ENCODE measurements at regions not wholly inside any gene's neighbourhood (a gene's known extent, or its start where the extent isn't known, plus 50 kb on each side); places are given as distances from the start of the nearest gene placed in this dataset.
"Not testable (repeated sequence)": the region's sequence is repeated elsewhere in the genome, so short reads cannot be mapped to it uniquely, and the experiment has no call there.

GRCh38 chr10:9402507-9403195 is 1348.2 kb downstream of the GATA3 start:
- intact Hi-C loops (cut with DNase I); DNase-seq; ATAC-seq (ENCODE audit: poor library complexity): not testable (repeated sequence)

- intact Hi-C loops (cut with DNase I); DNase-seq; ATAC-seq (ENCODE audit: poor library complexity): not testable (repeated sequence)
Measured at GRCh38 chr10:9407201-9407600, 1352.7 kb downstream of the GATA3 start.

- intact Hi-C loops (cut with DNase I), result no loop called here
- ATAC-seq (ENCODE audit: poor library complexity) (no peak), DNase-seq (no peak)
Measured at GRCh38 chr10:9416331-9416730, 1361.8 kb downstream of the GATA3 start.

GRCh38 chr10:9419757-9420156 is 1365.3 kb downstream of the GATA3 start:
- no peak for DNase-seq
- intact Hi-C loops (cut with DNase I), result no loop called here
- no peak for ATAC-seq (ENCODE audit: poor library complexity)

GRCh38 chr10:9427209-9427608 is 1372.7 kb downstream of the GATA3 start:
- ATAC-seq (ENCODE audit: poor library complexity), result no peak
- DNase-seq, result no peak
- intact Hi-C loops (cut with DNase I), result no loop called here

GRCh38 chr10:9437131-9437530 is 1382.6 kb downstream of the GATA3 start:
- ATAC-seq (ENCODE audit: poor library complexity) (no peak), DNase-seq (no peak)
- intact Hi-C loops (cut with DNase I), result no loop called here

GRCh38 chr10:9443758-9444157 is 1389.3 kb downstream of the GATA3 start:
- DNase-seq (no peak), ATAC-seq (ENCODE audit: poor library complexity) (no peak)
- intact Hi-C loops (cut with DNase I), result no loop called here

GRCh38 chr10:9449530-9449929 is 1395.0 kb downstream of the GATA3 start:
- intact Hi-C loops (cut with DNase I), result no loop called here
- DNase-seq, result no peak
- no peak for ATAC-seq (ENCODE audit: poor library complexity)

GRCh38 chr10:9450801-9451200 is 1396.3 kb downstream of the GATA3 start:
- ATAC-seq (ENCODE audit: poor library complexity), result no peak
- no peak for DNase-seq
- intact Hi-C loops (cut with DNase I), result no loop called here

- intact Hi-C loops (cut with DNase I), result no loop called here
- ATAC-seq (ENCODE audit: poor library complexity), result no peak
- DNase-seq, result no peak
Measured at GRCh38 chr10:9451211-9451773, 1396.8 kb downstream of the GATA3 start.

- no peak for ATAC-seq (ENCODE audit: poor library complexity)
- DNase-seq, result no peak
- intact Hi-C loops (cut with DNase I), result no loop called here
Measured at GRCh38 chr10:9452056-9452455, 1397.6 kb downstream of the GATA3 start.

GRCh38 chr10:9453871-9454270 is 1399.4 kb downstream of the GATA3 start:
- intact Hi-C loops (cut with DNase I); DNase-seq; ATAC-seq (ENCODE audit: poor library complexity): not testable (repeated sequence)

- intact Hi-C loops (cut with DNase I), result no loop called here
- ATAC-seq (ENCODE audit: poor library complexity) (no peak), DNase-seq (no peak)
Measured at GRCh38 chr10:9469663-9470205, 1415.2 kb downstream of the GATA3 start.

GRCh38 chr10:9470581-9470980 is 1416.1 kb downstream of the GATA3 start:
- intact Hi-C loops (cut with DNase I), result no loop called here
- ATAC-seq (ENCODE audit: poor library complexity), result no peak
- no peak for DNase-seq

GRCh38 chr10:9501944-9502343 is 1447.5 kb downstream of the GATA3 start:
- ATAC-seq (ENCODE audit: poor library complexity) (no peak), DNase-seq (no peak)
- intact Hi-C loops (cut with DNase I), result no loop called here

GRCh38 chr10:9504227-9504626 is 1449.7 kb downstream of the GATA3 start:
- ATAC-seq (ENCODE audit: poor library complexity), result no peak
- intact Hi-C loops (cut with DNase I), result no loop called here
- no peak for DNase-seq

- ATAC-seq (ENCODE audit: poor library complexity) (no peak), DNase-seq (no peak)
- intact Hi-C loops (cut with DNase I), result no loop called here
Measured at GRCh38 chr10:9505546-9505945, 1451.1 kb downstream of the GATA3 start.

- ATAC-seq (ENCODE audit: poor library complexity), result no peak
- intact Hi-C loops (cut with DNase I), result no loop called here
- no peak for DNase-seq
Measured at GRCh38 chr10:9508606-9509005, 1454.1 kb downstream of the GATA3 start.

- ATAC-seq (ENCODE audit: poor library complexity), result no peak
- DNase-seq, result no peak
- intact Hi-C loops (cut with DNase I), result no loop called here
Measured at GRCh38 chr10:9510626-9511025, 1456.1 kb downstream of the GATA3 start.

GRCh38 chr10:9515922-9516321 is 1461.4 kb downstream of the GATA3 start:
- intact Hi-C loops (cut with DNase I), result no loop called here
- ATAC-seq (ENCODE audit: poor library complexity) (no peak), DNase-seq (no peak)
